GM19455 (cell line): ENCODE measurements at regions not wholly inside any gene's neighbourhood (a gene's known extent, or its start where the extent isn't known, plus 50 kb on each side); places are given as distances from the start of the nearest gene placed in this dataset.

Experiments used
- ATAC-seq: cut with Tn5 transposase; IDR thresholded peaks from one replicate; pipeline ENCODE4 v1.9.1; 2021; ENCODE audit not compliant: unreplicated experiment

- ATAC-seq: no peak
These were observed 119.0 kb upstream of the TMEFF2 start for GRCh38 chr2:192313773-192314172.

- no peak for ATAC-seq
These were observed 117.1 kb upstream of the TMEFF2 start for GRCh38 chr2:192311701-192312460.

GRCh38 chr2:192307530-192307929, 112.8 kb upstream of the TMEFF2 start:
- ATAC-seq: no peak

GRCh38 chr2:192298664-192299063, 103.9 kb upstream of the TMEFF2 start:
- ATAC-seq: no peak

GRCh38 chr2:192292478-192292877, 97.7 kb upstream of the TMEFF2 start:
- ATAC-seq: no peak

GRCh38 chr2:192288295-192288694, 93.6 kb upstream of the TMEFF2 start:
- no peak for ATAC-seq

GRCh38 chr2:192286093-192286701, 91.5 kb upstream of the TMEFF2 start:
- ATAC-seq: no peak

GRCh38 chr2:192283450-192283849, 88.7 kb upstream of the TMEFF2 start:
- no peak for ATAC-seq

GRCh38 chr2:192278701-192279100, 84.0 kb upstream of the TMEFF2 start:
- no peak for ATAC-seq

- no peak for ATAC-seq
These were observed 82.9 kb upstream of the TMEFF2 start for GRCh38 chr2:192277494-192278109.

GRCh38 chr2:192275632-192276031, 80.9 kb upstream of the TMEFF2 start:
- no peak for ATAC-seq

- ATAC-seq: no peak
These were observed 72.8 kb upstream of the TMEFF2 start for GRCh38 chr2:192267484-192267883.

- no peak for ATAC-seq
These were observed 71.0 kb upstream of the TMEFF2 start for GRCh38 chr2:192265751-192266150.

GRCh38 chr2:192254444-192254843, 59.7 kb upstream of the TMEFF2 start:
- ATAC-seq: no peak

- ATAC-seq: no peak
These were observed 59.0 kb upstream of the TMEFF2 start for GRCh38 chr2:192253692-192254091.

- ATAC-seq: no peak
These were observed 56.2 kb upstream of the TMEFF2 start for GRCh38 chr2:192250961-192251360.

- ATAC-seq: no peak
These were observed 52.7 kb upstream of the TMEFF2 start for GRCh38 chr2:192247456-192247855.

GRCh38 chr2:192246297-192246696, 51.6 kb upstream of the TMEFF2 start:
- no peak for ATAC-seq

- ATAC-seq: no peak
These were observed 50.6 kb upstream of the TMEFF2 start for GRCh38 chr2:192245329-192245728.
